NCI-H526 (cell line): ENCODE measurements at regions not wholly inside any gene's neighbourhood (a gene's known extent, or its start where the extent isn't known, plus 50 kb on each side); places are given as distances from the start of the nearest gene placed in this dataset.

Experiments
- DNase-seq, 2 experiments: peaks; one replicate each; lab custom pipeline; 2025; lab: John Stamatoyannopoulos, UW

DNA sequence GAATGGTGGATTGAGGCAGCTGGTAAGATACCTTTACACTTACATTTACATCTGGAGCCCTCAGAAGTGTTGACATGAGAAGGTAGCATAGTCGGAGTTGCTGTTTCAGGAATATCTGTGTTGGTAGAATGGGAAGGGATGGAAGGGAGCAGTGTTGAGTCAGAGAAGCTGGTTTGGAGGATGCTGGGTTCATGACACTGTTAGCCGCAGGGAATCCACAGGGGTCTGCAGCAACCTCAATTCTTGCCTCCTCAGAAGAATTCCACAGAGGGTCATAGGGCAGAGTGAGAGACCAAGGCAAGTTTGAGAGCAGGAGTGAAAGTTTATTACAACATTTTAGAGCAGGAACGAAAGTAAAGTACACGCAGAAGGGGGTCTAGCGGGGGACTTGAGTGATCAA, 536.8 kb downstream of the QKI start:
- DNase-seq = no peak

DNA sequence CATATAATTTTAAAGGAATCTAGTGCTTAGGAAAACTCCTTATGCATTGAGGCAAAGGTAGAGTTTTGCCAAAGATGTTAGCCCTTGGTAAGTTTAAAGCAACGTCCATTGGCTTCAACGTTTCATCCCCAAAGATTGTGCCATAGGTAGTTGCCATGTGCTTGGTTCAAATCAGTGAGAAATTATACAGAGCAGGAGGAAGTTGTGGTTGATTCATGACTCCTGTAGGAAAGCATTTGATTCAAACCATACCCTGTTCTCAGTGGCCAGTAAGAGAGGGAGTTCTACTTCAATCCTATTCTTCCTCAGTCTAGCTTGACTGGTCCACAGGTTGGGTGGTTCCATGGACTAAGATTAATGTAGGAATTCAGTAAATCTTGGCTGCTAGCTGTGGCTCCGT, 535.6 kb downstream of the QKI start:
- DNase-seq = no peak

DNA sequence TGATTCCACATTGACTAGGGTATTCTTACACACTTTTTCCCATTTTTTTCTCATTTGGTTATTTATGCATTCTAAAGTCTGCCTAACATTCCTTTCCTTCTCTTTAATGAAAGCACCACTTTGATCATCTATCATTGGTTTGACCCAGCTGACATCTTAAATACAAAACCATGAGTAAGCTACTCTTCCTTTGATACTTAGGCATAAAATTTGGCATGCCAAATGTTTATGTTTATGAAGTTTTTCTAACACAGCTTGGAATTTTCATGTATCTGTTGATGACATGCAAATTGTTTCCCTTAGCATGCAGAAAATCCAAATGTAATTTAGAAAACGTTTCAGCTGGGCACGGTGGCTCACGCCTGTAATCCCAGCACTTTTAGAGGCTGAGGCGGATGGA, 534.9 kb downstream of the QKI start:
- no peak for DNase-seq

DNA sequence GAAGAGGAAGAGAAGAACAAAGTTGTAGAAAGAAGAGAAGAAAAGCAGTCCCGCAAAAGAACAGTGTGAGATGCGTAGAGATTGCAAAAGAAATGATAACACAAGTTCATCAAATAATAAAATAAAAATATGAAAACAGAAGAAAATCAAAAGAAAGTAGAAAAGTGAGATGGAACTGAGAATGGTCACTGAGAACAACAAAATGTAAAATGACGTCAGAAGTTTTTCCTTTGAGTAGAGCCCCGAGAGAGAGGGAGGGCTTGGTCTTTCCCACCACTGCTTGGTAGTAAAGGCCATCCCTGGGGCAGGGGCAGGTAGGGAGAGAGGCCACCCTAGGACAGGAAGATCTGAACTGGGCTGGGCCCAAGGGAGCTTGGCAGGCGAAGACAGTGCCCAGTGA, 533.7 kb downstream of the QKI start:
- DNase-seq = no peak

DNA sequence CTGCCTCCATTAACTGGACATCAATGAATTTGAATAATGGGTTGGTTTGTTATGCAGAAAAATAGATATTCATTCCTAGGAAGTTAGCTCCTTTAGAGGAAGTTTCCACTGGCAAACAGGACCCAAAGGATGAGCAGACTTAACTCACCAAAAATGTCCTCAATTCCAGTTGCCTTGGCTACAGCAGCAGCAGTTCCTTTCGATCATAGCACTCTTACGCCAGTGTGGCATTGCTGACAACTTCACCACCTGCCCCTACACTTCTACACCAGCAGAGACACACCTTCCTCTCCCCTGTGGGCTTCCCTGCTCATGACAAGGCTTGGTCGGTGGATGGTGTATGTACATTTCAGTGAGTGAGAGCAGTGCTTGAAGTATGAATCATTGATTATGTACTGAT, 532.8 kb downstream of the QKI start:
- DNase-seq = no peak

DNA sequence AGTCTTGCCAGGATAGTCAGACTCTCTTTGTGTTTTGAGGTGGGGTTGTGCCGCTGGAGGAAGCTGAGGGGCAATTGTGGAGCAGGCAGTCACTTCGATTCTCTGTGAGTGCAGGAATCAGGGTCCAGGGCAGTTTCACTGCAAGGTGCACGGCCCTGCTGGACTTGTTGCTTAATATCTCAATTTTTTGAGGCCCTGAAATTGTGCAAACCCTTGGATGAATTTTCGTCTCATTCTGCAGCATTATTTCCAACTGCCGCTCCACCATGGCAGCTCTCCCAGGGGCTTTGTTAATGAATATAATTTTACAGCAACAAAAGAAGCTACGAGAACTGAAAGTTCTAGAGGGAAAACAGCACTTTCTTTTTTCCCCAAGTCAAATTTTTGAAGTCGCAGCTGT, 531.9 kb downstream of the QKI start:
- no peak for DNase-seq

DNA sequence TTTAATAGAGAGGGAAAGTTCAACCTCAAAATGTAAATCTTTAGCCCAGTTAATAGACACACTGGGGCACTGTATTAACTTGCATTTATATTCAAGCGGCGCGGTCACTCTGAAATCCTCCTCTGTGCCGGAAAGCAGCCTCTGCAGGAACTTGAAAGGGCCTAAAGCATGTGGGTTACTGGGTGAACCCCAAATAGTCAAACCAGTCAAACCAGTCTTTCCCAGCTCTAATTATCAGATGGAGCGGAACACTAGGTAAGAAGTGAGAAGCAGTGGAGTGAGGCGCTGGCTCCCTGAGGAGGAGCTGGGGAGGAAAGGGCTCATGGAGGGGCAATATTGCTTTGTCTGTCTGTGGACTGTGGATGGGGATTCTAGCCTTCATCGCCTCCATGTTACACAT, 531.3 kb downstream of the QKI start:
- no peak for DNase-seq

DNA sequence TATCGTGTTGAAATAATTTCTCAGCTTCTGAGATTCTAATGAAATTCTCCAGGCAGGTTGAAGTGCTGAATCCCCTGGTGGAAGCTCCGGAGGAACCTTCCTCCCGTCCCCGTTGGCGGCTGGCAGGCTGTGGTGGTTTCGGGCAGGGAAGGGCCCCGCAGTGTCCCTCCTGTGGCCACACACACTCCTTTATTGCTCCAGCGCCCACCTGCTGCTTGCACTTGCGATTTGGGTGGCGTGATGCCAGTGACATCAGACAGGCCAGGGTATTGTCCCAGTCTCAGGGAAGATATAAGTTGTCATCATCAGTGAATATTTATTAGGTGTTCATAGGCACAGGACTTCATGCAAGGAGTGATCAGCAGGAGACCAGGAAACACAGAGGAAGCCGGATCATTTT, 530.4 kb downstream of the QKI start:
- no peak for DNase-seq

DNA sequence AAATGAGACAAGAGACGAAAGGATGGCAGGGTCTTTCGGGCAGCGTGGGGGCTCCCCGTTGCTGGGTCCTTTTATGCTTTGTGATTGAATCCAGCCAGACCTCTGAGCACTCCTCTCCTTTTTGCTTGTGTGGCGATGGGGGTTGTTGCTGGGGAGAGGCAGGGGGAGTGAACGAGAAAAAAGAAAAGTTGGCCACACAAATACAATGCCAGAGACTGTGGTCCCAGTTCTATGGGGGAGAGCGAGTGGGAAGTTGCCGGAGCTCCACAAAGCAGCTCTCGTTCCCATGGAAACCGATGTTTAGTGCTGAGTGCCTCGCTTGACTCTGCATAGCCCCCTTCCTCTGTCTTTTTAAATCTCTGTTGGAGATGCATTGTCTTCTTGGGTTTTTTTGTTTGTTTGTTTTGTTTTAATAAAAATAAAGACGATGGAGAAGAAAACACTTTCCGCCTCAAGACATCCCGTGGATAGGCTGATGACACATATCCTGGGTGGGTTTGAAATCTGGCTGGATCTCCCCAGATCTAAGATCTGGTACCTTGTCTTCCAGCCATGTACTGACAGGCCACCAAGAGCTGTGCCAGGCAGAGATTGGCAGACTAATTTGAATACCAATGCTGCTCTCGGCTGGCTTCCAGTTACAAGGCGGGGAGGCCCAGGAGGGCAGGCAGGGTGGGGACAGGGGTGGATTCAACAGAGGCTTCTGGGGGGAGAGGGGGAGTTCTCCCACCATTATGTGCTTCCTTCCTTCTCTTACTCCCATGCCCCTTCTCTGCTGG, 529.3 kb downstream of the QKI start:
- peak in 1 of 2 experiments; percentile 11 for DNase-seq

DNA sequence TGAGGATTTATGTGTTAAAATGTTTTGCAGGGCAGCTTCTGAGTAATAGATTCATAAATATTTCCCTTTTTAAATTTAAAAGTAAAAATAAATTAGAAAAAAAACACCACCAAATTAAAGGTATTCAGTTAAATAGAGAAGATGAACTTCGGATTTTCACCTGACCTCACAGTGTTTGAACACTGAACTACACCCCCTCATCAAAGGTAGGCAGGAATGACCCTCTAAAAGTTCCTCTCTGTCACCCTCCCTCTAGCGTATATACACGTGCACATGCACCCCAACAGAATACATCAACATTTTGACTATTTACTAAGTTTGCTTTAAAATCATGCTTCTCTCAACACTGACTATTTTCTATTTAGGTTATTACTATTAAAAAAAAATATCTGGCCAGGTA, 528.3 kb downstream of the QKI start:
- DNase-seq = no peak

DNA sequence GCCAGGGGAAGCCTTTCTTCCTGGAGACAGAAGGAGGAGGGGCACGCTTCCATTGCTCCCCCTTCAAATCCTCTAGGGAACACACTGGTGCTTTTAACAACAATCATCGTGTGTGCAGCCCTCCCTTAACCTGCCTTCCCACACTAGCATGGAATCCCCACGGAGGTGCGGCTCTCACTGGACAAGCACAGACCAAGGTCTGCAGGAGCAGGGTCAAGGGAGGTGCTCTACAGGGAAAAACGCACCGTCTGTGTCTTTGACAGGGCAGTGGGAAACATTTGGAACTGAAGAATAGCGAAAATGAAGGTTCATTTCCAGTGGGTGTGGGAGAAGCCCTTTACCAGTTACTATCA, 527.1 kb downstream of the QKI start:
- DNase-seq = no peak

DNA sequence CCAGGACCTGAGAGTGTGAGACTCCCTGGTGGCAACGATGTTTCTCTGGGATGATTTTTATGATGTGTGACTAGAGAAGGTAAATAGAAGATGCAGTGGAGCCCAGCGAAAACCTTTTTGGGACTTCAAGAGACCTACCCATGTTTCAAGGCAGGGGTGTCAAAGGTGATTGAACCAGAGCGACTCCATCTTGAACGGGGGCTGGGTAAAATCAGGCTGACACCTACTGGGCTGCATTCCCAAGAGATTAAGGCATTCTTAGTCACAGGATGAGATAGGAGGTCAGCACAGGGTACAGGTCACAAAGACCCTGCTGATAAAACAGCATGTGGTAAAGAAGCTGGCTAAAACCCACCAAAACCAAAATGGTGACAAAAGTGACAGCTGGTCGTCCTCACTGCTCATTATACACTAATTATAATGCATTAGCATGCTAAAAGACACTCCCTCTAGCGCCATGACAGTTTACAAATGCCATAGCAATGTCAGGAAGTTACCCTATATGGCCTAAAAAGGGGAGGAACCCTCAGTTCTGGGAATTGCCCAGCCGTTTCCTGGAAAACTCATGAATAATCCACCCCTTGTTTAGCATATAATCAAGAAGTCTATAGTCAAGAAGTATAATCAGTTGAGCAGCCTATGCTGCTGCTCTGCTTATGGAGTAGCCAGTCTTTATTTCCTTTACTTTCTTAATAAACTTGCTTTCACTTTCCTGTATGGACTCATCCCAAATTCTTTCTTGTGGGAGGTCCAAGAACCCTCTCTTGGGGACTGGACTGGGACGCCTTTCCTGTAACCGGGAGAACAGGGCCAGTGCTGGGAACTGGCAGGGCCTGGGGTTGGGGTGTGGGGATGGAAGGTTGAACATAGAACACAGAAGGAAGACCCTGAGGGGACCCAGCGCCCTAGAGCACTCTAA, 526.4 kb downstream of the QKI start:
- DNase-seq = no peak

DNA sequence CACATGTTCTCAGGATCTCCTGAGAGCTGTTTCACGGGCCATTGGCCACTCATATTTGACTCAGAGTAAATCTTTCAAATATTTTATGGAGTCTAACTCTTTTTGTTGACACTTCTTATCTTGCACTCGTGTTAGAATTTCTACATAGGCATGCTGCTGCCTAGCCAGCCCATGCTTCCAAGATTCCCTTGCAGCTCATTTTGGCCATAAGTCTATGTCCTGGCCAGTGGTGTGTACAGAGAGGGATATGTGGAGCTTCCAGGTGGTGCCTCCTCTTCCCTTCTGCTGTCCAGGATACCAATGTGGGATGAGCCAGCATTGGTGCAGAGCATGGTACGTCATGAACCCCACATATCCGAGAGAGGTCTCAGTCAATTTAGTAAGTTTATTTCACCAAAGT, 522.6 kb downstream of the QKI start:
- DNase-seq = no peak

DNA sequence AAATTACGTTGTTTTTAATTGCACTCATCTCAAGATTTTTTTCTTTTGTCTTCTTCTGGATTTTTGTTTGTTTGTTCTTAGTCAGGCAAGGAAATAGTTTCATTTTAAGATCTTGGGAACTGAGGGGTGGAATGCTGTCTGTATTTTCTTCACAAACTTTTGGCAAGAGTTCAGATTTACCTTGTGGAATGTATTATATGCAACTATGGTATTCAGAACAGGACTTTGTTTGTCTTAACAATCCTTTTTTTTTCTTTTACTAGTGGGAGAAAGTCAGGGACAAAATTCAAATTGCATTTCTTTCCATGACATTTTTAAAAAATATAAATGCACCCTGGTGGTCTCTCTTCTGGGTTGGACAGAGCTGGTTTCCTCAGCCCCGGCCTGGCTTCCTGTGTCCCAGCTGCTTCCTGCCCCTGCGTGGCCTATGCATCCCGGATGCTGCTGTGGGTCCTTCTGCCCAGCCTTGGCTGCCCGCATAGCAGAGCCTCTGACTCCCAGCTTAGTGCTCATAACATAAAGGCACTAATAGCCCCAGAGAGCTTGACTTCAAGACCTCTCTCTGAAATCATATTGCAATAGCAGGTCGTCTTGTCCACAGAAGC, 520.7 kb downstream of the QKI start:
- no peak for DNase-seq

DNA sequence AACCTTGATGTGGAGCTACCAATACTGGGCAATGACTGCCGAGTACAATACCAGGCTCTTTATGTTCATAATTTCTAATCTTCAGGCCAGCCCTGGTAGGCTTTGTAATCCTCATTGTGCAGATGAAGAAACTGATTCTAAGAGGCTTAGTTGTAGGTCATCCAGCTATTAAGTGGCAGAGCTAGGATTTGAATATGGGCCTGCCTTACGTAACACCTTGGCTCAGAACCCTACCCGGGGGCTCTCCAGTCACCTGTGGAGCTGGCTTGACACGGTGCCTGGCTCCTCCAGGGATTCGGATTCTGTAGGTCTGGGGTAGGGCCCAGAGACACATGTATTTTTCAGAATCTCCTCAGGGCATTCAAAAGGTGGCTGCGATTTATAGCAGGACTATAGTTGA, 515.5 kb downstream of the QKI start:
- DNase-seq = no peak

DNA sequence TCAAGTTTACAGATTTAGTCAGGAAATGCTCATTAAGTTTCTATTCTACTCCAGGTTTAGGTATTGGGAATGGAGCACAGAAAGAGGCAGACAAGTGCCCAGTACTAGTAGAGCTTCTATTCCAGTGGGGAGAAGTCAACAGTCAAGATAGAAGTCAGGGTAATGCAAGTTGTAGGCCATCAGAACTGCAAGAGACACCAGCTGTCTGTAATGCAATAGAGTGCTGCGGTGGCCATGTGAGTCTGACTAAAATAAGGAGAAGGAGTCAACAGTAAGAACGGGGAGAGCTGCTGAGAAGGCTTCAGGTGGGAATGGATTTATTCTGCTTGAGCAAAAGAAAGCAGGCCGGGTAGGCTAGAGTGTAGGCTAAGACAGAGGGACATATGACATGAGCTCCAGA, 515.0 kb downstream of the QKI start:
- DNase-seq = no peak

DNA sequence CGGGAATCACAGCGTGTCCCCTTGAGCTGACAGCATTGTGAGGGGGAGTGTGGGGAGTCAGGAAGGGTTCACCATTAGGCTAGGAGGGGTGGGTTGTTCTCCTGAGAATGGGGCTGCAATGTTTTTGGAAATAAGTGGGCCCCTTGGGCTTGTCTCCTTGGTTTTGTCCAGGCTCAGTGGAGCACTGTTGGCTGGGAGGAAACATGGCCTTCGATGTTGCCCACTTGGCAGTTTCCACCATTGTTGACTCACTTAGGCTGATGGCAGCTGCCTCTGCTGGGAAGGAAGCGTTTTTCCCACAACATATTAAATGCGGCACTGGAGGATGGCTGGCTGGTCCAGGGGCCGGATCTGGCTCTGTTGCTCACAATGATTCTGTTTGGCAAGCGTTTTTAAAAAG, 512.1 kb downstream of the QKI start:
- DNase-seq = no peak

DNA sequence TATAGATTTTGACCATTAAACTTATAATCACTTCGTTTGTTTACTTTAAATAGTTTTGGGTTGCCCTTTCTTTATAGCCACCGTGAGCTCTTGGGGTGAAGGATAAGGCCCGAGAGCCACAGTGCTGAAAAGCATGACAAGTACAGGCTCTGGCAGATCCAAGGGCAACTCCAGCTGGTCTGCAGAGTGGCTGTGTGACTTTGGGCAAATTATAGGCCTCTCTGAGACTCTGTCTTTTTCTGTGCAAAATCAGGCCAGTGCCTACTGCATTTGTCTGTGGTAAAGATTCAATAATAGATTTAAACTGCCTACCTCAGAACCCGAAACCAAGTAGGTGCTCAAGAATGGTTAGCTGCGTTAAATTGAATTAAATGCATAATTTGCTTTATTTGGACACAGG, 511.3 kb downstream of the QKI start:
- no peak for DNase-seq

DNA sequence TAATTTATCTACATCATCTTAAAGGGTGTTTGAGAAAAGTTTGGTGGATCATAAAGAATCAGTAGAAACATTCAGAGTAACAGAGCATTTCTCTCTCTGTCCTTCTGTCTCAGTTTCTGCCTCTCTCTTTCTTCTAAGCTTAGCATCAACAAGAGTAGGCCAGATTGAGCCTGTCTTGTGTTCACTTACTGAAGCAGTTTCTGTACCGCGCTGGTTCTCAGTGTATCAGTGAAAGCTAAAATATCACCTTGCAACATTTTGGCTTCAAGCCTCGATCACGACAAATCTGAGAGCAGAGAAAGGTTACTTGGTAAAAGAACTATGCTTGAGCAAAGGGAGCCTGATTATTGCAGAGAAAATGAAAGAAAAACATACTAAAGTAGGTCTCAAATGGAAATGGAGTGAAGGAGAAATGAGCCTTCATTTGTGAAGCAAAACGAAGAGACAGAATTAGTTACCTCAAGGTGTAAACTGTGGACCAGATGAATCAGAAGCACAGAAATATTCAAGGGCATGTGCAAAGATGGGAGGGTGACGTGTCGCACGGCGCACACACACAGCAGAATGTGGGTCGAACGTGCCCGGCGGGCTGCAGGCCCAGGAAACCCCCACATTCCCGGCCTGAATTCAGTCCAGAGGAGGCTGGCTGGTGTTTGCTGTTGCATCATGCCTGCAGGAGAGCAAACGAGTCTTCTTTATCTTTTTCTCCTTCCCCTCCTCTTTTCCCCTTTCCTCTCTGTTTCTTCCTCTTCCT, 509.3 kb downstream of the QKI start:
- no peak for DNase-seq

DNA sequence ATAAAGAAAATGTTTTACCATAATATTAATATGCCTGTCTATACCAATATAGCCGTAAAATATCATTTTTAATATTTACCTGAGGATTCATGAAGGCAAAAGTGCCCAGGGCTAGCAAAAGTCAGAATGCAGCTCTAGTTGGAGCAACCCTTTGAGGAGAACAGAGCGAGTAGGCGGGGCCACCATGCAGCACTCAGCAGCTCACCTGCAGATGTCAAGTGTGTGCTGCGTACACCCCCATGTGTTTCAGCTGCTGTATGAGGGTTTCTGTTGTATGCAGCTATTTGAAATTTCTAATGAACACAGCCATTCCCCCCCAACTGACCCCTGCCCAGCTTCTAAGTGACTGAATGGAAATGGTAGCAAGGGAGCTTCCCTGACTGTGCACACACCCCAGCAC, 508.0 kb downstream of the QKI start:
- DNase-seq = peak in 1 of 2 experiments; percentile 4

DNA sequence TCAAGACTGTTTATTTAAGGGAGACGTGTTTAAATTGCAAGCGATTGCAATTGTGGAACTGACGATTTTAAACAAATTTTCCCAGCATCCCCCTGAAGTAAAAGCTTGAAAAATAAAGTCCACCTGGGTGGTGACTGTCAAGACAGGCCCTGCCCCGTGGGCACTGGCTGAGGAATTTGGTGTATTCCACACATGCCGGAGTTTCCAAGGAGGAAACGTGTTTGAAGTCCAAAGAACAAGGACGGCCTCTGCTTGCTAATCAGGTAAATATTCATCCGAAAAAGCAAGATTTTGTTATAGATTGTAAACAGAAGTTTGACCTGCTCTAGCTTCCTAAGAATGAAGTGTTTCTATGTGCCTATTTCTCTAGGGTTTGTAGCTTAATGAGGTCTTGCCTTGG, 505.1 kb downstream of the QKI start:
- no peak for DNase-seq

DNA sequence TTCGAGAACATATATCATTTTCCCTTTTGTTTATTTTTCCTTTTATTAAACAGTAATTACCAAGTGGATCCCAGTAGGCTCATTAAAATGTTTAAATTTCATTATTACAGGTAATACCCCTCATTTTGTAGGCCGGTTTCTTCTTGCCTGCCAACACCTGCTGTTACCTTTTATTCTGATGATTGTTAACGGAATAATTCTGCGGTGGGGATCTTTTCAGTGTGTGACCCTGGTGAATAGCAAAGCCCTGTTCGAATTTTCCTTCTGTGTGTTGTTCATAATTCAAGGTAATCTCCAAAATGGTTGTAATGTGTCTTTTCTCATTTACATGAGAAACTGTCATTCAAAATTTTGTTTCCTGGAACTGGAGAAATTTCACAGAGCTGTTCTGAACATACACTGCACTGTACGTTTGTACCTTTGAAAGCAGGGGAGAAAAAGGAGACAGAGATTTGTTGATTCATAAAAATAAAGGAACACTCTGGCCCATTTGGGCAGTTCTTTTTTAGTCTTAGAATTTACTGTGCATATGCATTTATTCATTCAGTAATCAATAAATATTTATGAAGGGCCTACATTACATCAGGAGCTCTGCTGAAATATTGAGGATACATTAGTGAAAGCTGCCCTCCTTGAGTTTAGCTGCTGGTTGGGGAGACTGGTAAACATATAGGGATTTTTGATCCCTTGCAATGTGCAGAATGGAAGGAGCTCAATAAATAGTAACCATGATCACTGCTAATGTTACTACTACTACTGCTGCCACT, 502.0 kb downstream of the QKI start:
- no peak for DNase-seq
